Mesenchymal stem cell (in vitro differentiated cells and primary cell): ENCODE measurements at regions not wholly inside any gene's neighbourhood (a gene's known extent, or its start where the extent isn't known, plus 50 kb on each side); places are given as distances from the start of the nearest gene placed in this dataset.
"Not testable (repeated sequence)": the region's sequence is repeated elsewhere in the genome, so short reads cannot be mapped to it uniquely, and the experiment has no call there.

Experiments
- DNase-seq: peaks from one replicate; pipeline ENCODE4 v3.0.0-alpha.2; 2013
- H2AFZ ChIP-seq: one replicate; pipeline ENCODE4 v1.6.1; 2013; ENCODE audit warnings: low read depth, mild to moderate bottlenecking, control low read depth, inconsistent platforms, low read length, moderate library complexity
- H2AK5ac ChIP-seq: 2 replicates; pipeline ENCODE4 v1.6.1; 2013; ENCODE audit warnings: low read length, moderate library complexity, mild to moderate bottlenecking, inconsistent platforms; ENCODE audit not compliant: severe bottlenecking
- H2BK120ac ChIP-seq: one replicate; pipeline ENCODE4 v1.6.1; 2013; ENCODE audit warnings: low read depth, mild to moderate bottlenecking, inconsistent platforms, low read length, moderate library complexity
- H2BK12ac ChIP-seq, 2 experiments: one replicate each; pipeline ENCODE4 v1.6.1; 2013; ENCODE audit warnings: inconsistent platforms in 2 of 2, low read length in 2 of 2, mild to moderate bottlenecking in 2 of 2, moderate library complexity in 2 of 2, control low read depth in 1 of 2
- H2BK15ac ChIP-seq: one replicate; pipeline ENCODE4 v1.6.1; 2013; ENCODE audit warnings: mild to moderate bottlenecking, low read depth, inconsistent platforms; ENCODE audit not compliant: poor library complexity, severe bottlenecking
- H2BK5ac ChIP-seq: 2 replicates; pipeline ENCODE4 v1.6.1; 2013; ENCODE audit warnings: low read depth, mild to moderate bottlenecking, low read length, control low read depth, inconsistent platforms; ENCODE audit not compliant: poor library complexity, severe bottlenecking
- H3K14ac ChIP-seq, 2 experiments: one replicate each; pipeline ENCODE4 v1.6.1; 2013; ENCODE audit warnings: inconsistent platforms in 2 of 2, low read length in 2 of 2, control low read depth in 1 of 2, mild to moderate bottlenecking in 1 of 2, moderate library complexity in 1 of 2
- H3K18ac ChIP-seq, 2 experiments: one replicate each; pipeline ENCODE4 v1.6.1; 2013; ENCODE audit warnings: inconsistent platforms in 2 of 2, low read length in 2 of 2, control low read depth in 1 of 2, low read depth in 1 of 2, mild to moderate bottlenecking in 1 of 2
- H3K23ac ChIP-seq, 2 experiments: one replicate each; pipeline ENCODE4 v1.6.1; 2013; ENCODE audit warnings: inconsistent platforms in 2 of 2, low read length in 2 of 2, mild to moderate bottlenecking in 2 of 2, moderate library complexity in 2 of 2, control low read depth in 1 of 2
- H3K27ac ChIP-seq: 2 replicates; pipeline ENCODE4 v1.5.1; 2013; ENCODE audit warnings: mild to moderate bottlenecking, moderate library complexity, low read length, control low read depth, inconsistent platforms; ENCODE audit not compliant: poor library complexity, severe bottlenecking
- H3K27me3 ChIP-seq, 2 experiments: 2 replicates each; pipeline versions ENCODE4 v1.6.1 to v1.7.0; 2013; ENCODE audit warnings: low read length in 2 of 2, mild to moderate bottlenecking in 2 of 2, moderate library complexity in 2 of 2, control low read depth in 1 of 2, inconsistent platforms in 1 of 2; ENCODE audit not compliant: control insufficient read depth in 1 of 2, insufficient read depth in 1 of 2
- H3K36me3 ChIP-seq, 2 experiments: 2 replicates each; pipeline versions ENCODE4 v1.6.1 to v1.7.0; 2013; ENCODE audit warnings: low read length in 2 of 2, control low read depth in 1 of 2, inconsistent platforms in 1 of 2, low read depth in 1 of 2, mild to moderate bottlenecking in 1 of 2; ENCODE audit not compliant: insufficient read depth in 2 of 2, control insufficient read depth in 1 of 2
- H3K4ac ChIP-seq, 2 experiments: one replicate each; pipeline ENCODE4 v1.6.1; 2013; ENCODE audit warnings: inconsistent platforms in 2 of 2, low read length in 2 of 2, mild to moderate bottlenecking in 2 of 2, moderate library complexity in 2 of 2, control low read depth in 1 of 2, low read depth in 1 of 2
- H3K4me1 ChIP-seq: 2 replicates; pipeline ENCODE4 v1.6.1; 2013; ENCODE audit warnings: low read depth, low read length, control low read depth; ENCODE audit not compliant: control insufficient read depth, insufficient read depth
- H3K4me2 ChIP-seq: 2 replicates; pipeline ENCODE4 v1.6.1; 2013; ENCODE audit warnings: low read length, mild to moderate bottlenecking, inconsistent platforms; ENCODE audit not compliant: poor library complexity, severe bottlenecking
- H3K4me3 ChIP-seq, 2 experiments: 2 replicates each; pipeline versions ENCODE4 v1.5.1 to v1.7.0; 2013; ENCODE audit warnings: low read length in 2 of 2, mild to moderate bottlenecking in 2 of 2, control low read depth in 1 of 2, low read depth in 1 of 2; ENCODE audit not compliant: insufficient read depth in 1 of 2
- H3K79me1 ChIP-seq: replicated peaks from 2 replicates; pipeline ENCODE4 v1.6.1; 2013; ENCODE audit warnings: mild to moderate bottlenecking, control low read depth, low read length, inconsistent platforms; ENCODE audit not compliant: poor library complexity, severe bottlenecking
- H3K9ac ChIP-seq: 2 replicates; pipeline ENCODE4 v1.7.0; 2013; ENCODE audit warnings: mild to moderate bottlenecking, low read length, moderate library complexity
- H3K9me3 ChIP-seq: 2 replicates; pipeline ENCODE4 v1.7.0; 2013; ENCODE audit warnings: mild to moderate bottlenecking, low read length; ENCODE audit not compliant: control insufficient read depth
- H4K8ac ChIP-seq: one replicate; pipeline ENCODE4 v1.6.1; 2013; ENCODE audit warnings: inconsistent platforms, mild to moderate bottlenecking, low read length, moderate library complexity
- H4K91ac ChIP-seq: one replicate; pipeline ENCODE4 v1.6.1; 2013; ENCODE audit warnings: mild to moderate bottlenecking, low read length, inconsistent platforms
- WGBS: methylation state at CpG from one replicate; pipeline ENCODE4 v1.1.7; 2013; ENCODE audit warnings: mixed read lengths; 5-methylcytosine and 5-hydroxymethylcytosine counted together

DNA sequence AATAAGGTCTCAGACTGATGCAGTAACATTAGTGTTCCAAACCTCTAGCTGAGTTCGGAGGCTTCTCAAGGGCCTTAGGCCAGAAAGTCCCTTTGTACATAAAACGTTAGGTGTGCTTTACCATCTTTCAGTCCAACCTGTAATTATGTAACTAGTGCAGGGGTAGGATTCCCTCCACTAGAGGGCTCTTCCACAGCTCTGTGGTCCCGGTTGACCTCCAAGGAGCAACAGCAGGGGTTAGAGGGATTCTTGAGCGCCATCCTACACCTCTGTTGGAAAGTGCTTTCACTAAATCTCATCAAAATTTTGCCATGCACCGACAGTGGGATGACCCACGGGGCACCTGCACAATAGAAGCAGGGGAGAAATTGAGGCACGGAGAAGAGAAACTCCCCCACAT is 155.8 kb upstream of the LRP1B start:
- Histone ChIP-seq H3K27ac (no peak overlapping the region), H3K18ac (no peak overlapping the region), H3K4me2 (no peak overlapping the region), H2BK5ac (no peak overlapping the region), H2AK5ac (no peak overlapping the region), H3K14ac (no peak overlapping the region), H2BK120ac (no peak overlapping the region), H2BK12ac (no peak overlapping the region), H3K4me1 (no peaks in the 10 kb centered on the region), H4K8ac (no peak overlapping the region), H3K79me1 (no peaks in the 10 kb centered on the region), H3K4ac (no peak overlapping the region), H4K91ac (no peak overlapping the region), H2AFZ (no peak overlapping the region), H2BK15ac (no peak overlapping the region), H3K9ac (no peak overlapping the region), H3K36me3 (no peaks in the 10 kb centered on the region), H3K4me3 (no peak overlapping the region), H3K9me3 (no peaks in the 10 kb centered on the region), H3K27me3 (no peaks in the 10 kb centered on the region), H3K23ac (no peak overlapping the region)
- WGBS = 60% methylated on average over 7 of the region's 7 CpGs
- no peak for DNase-seq

DNA sequence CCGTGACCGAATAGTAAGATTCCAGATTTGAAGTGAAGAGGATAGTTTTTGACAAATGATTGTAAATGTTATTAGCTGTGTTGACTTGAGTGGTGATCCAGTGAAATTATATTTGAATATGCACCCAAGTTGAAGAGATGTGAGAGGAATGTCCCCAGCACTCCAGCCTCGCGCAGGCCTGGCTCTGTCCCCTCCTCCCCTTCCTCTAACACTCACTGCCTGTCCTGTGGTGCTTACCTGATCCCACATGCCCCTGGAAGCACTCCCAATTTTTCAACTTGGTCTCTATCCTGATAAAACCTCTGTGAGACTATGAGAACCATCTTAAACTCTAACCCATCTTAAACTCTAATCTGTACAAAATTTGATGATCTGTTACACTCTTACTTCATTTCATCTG is 154.7 kb upstream of the LRP1B start:
- H2BK15ac ChIP-seq = no peak overlapping the region
- no peak overlapping the region for H2BK5ac ChIP-seq
- H3K4ac ChIP-seq = no peak overlapping the region
- H3K36me3 ChIP-seq = no peaks in the 10 kb centered on the region
- no peak overlapping the region for H3K9ac ChIP-seq
- H3K27me3 ChIP-seq = no peaks in the 10 kb centered on the region
- H3K9me3 ChIP-seq = no peaks in the 10 kb centered on the region
- no peak overlapping the region for H2BK12ac ChIP-seq
- no peak overlapping the region for H2AK5ac ChIP-seq
- H3K14ac ChIP-seq = no peak overlapping the region
- H3K18ac ChIP-seq = no peak overlapping the region
- WGBS = 78% methylated on average over 4 of the region's 4 CpGs
- no peak overlapping the region for H3K27ac ChIP-seq
- no peaks in the 10 kb centered on the region for H3K4me1 ChIP-seq
- no peak overlapping the region for H2AFZ ChIP-seq
- no peak overlapping the region for H3K4me3 ChIP-seq
- H3K79me1 ChIP-seq = no peaks in the 10 kb centered on the region
- no peak overlapping the region for H4K91ac ChIP-seq
- H3K23ac ChIP-seq = no peak overlapping the region
- no peak overlapping the region for H2BK120ac ChIP-seq
- H3K4me2 ChIP-seq = no peak overlapping the region
- H4K8ac ChIP-seq = no peak overlapping the region
- DNase-seq = no peak

DNA sequence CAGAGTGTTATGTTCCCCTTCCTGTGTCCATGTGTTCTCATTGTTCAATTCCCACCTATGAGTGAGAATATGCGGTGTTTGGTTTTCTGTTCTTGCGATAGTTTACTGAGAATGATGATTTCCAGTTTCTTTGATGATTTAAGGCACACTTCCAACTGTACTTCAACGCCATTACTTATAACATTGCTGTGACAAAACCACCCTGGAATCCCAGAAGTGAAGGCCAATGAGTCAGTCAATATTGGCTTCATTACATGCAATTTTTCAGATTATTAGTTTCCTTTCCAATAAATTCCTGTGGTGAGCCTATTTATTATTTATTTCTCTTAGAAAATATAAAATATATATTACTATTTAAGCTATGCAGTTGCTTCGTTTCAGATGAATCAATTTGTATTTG is 153.5 kb upstream of the LRP1B start:
- H2BK5ac ChIP-seq, H3K14ac ChIP-seq, H2BK15ac ChIP-seq, H3K9me3 ChIP-seq, H3K4me2 ChIP-seq, H2BK12ac ChIP-seq, H3K4ac ChIP-seq, H3K79me1 ChIP-seq, H3K18ac ChIP-seq, H4K8ac ChIP-seq, H2AK5ac ChIP-seq, H2AFZ ChIP-seq, H3K4me1 ChIP-seq, H3K27ac ChIP-seq, H3K23ac ChIP-seq, DNase-seq, H4K91ac ChIP-seq, H3K9ac ChIP-seq, H3K27me3 ChIP-seq, H2BK120ac ChIP-seq, H3K4me3 ChIP-seq, H3K36me3 ChIP-seq: not testable (repeated sequence)
- WGBS = 38% methylated on average over 1 of the region's 4 CpGs

DNA sequence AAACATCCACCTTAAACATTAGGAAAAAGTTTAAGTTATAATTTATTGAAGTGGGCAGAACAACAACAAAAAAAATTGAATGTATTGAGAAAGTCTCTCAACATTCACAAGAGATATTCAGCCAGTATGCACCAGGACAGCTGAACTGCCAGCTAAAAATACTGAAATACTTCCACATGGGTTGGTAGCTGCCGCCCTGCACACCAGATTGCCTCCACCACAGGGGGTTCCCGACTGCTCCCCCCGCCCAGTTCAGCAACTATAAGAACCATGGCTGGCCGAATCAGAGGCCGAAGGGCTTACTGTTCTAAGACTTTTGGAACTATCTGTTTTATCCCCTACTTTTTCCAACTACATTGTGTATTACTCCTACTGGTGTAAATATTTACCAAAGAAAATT is 150.0 kb upstream of the LRP1B start:
- Histone ChIP-seq H3K9ac (no peak overlapping the region), H3K23ac (no peak overlapping the region), H2BK120ac (no peak overlapping the region), H4K8ac (no peak overlapping the region), H2BK5ac (no peak overlapping the region), H3K4ac (no peak overlapping the region), H3K14ac (no peak overlapping the region), H3K4me2 (no peak overlapping the region), H2AFZ (no peak overlapping the region), H2BK15ac (no peak overlapping the region), H3K36me3 (no peaks in the 10 kb centered on the region), H3K9me3 (no peaks in the 10 kb centered on the region), H2BK12ac (no peak overlapping the region), H4K91ac (no peak overlapping the region), H3K4me1 (no peaks in the 10 kb centered on the region), H3K4me3 (no peak overlapping the region), H3K79me1 (no peaks in the 10 kb centered on the region), H3K27me3 (no peaks in the 10 kb centered on the region), H3K18ac (no peak overlapping the region), H2AK5ac (no peak overlapping the region), H3K27ac (no peak overlapping the region)
- DNase-seq = no peak
- 94% methylated on average over 3 of the region's 5 CpGs for WGBS
